Coronary artery (tissue), 2 donors: ENCODE measurements at regions not wholly inside any gene's neighbourhood (a gene's known extent, or its start where the extent isn't known, plus 50 kb on each side); places are given as distances from the start of the nearest gene placed in this dataset.

ENCODE experiments used
- DNase-seq: peaks from one replicate; pipeline ENCODE4 v3.0.0-alpha.2; 2017; ENCODE audit warnings: low spot score
- H3K27ac ChIP-seq, 2 donors: fragments of 200-600 bp; sonication (generic); one replicate each; pipeline ENCODE4 v1.5.1; 2016 to 2019
- H3K4me3 ChIP-seq: fragments of 200-600 bp; sonication (generic); 2 replicates; pipeline ENCODE4 v1.5.1; 2016; ENCODE audit warnings: mild to moderate bottlenecking, moderate library complexity
- CTCF ChIP-seq: fragments of 200-600 bp; sonication (generic); IDR thresholded peaks from one replicate; pipeline ENCODE4 v1.5.1; 2019; ENCODE audit warnings: antibody characterized with exemption

DNA sequence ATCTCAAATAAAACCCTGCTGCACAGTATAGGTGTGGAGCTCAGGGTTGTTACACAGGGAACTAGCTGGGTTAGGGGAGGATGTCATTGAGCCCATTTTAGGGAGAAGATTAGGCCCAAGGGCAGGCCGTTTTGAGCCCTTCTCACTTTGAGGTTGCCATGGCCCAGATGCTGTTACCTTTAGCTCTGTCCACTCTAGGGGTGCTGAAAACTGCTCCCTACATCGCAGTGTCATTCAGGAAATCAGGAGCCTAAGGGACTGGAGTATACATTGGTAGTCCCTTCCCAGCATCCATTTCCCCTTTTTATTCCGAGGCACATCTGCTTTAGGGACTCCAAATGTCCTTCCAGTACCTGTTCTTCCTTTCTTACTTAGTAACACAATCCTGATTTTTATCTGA lies 79.0 kb upstream of the SELENOK start:
- DNase-seq = no peak
- Histone ChIP-seq H3K4me3 (no peak overlapping the region), H3K27ac (no peak overlapping the region)
- TF ChIP-seq CTCF = no peak

GRCh38 chr3:53969086-53969485 lies 77.4 kb upstream of the SELENOK start:
- H3K4me3 ChIP-seq = no peak overlapping the region
- no peak for TF ChIP-seq CTCF
- no peak for DNase-seq
- no peak overlapping the region for H3K27ac ChIP-seq

DNA sequence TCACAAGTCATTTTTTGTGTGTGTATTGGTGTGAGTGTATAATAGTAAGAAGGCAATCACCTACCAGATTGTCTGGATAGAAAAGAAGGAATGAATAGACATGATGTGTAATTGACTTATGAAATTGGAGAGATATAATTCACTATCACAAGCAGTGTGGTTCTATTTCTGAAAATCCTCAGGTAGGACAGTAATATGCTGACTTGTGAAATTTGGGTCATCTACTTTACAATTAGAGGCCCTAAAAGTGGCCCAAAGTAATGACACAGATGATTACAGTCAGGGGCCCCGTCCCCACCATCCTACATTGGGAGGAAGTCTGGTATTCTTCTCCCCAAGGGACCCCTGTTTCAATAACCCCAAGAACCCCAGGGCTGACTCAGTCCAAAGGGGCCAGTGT lies 73.6 kb upstream of the SELENOK start:
- Histone ChIP-seq H3K4me3 (no peak overlapping the region), H3K27ac (no peak overlapping the region)
- TF ChIP-seq CTCF = no peak
- no peak for DNase-seq

- no peak overlapping the region for H3K4me3 ChIP-seq
Observed at GRCh38 chr3:53957831-53958230, 66.2 kb upstream of the SELENOK start.

GRCh38 chr3:53956586-53956985 lies 64.9 kb upstream of the SELENOK start:
- TF ChIP-seq CTCF = no peak
- DNase-seq = no peak
- H3K4me3 ChIP-seq = no peak overlapping the region
- H3K27ac ChIP-seq = no peak overlapping the region

More at GRCh38 chr3:53957831-53958230, 66.2 kb upstream of the SELENOK start:
- DNase-seq = no peak
- TF ChIP-seq CTCF = no peak
- H3K27ac ChIP-seq = no peak overlapping the region

- DNase-seq = no peak
- H3K27ac ChIP-seq = no peak overlapping the region
- TF ChIP-seq CTCF = no peak
- no peak overlapping the region for H3K4me3 ChIP-seq
Observed at GRCh38 chr3:53949541-53949940, 57.9 kb upstream of the SELENOK start.

DNA sequence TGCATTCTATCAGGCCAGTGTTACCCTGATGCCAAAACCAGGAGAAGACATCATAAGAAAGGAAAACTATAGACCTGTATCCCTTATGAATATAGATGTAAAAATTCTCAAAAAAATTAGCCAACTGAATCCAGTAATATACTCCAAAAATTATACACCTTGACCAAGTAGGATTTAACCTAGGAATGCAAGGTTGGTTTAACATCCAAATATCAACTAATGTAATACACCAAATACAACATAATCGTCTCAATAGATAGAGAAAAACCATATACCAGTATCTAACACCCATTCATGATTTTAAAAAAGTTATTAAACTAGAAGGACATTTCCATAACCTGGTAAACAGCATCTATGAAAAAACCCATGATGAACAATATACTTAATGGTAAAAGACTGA lies 56.5 kb upstream of the SELENOK start:
- no peak overlapping the region for H3K27ac ChIP-seq
- no peak for TF ChIP-seq CTCF
- DNase-seq = no peak
- H3K4me3 ChIP-seq = no peak overlapping the region
